ENCODE measurements at regions not wholly inside any gene's neighbourhood (a gene's known extent, or its start where the extent isn't known, plus 50 kb on each side); places are given as distances from the start of the nearest gene placed in this dataset.

- H3K4me3 Mint-ChIP-seq: no peak overlapping the region
- intact Hi-C loops (cut with micrococcal nuclease): no loop called here
- H3K4me1 Mint-ChIP-seq (ENCODE audit: low read depth): no peaks in the 10 kb centered on the region
- H3K27ac Mint-ChIP-seq: no peak overlapping the region
- H3K27me3 Mint-ChIP-seq: peaks cover 1% of the 10 kb centered on the region
- no peaks in the 10 kb centered on the region for H3K9me3 Mint-ChIP-seq
- H3K36me3 Mint-ChIP-seq (ENCODE audit: low read depth): no peaks in the 10 kb centered on the region
Measured at GRCh38 chr10:29946953-29947700, 112.3 kb downstream of the JCAD start.

- no peaks in the 10 kb centered on the region for H3K36me3 Mint-ChIP-seq (ENCODE audit: low read depth)
- intact Hi-C loops (cut with micrococcal nuclease): no loop called here
- no peaks in the 10 kb centered on the region for H3K9me3 Mint-ChIP-seq
- peaks cover 1% of the 10 kb centered on the region for H3K27me3 Mint-ChIP-seq
- no peak overlapping the region for H3K27ac Mint-ChIP-seq
- no peak overlapping the region for H3K4me3 Mint-ChIP-seq
- H3K4me1 Mint-ChIP-seq (ENCODE audit: low read depth): no peaks in the 10 kb centered on the region
Measured at GRCh38 chr10:29946614-29946952, 112.8 kb downstream of the JCAD start.

GRCh38 chr10:29941476-29941875, 117.9 kb downstream of the JCAD start:
- no peaks in the 10 kb centered on the region for H3K4me1 Mint-ChIP-seq (ENCODE audit: low read depth)
- no peak overlapping the region for H3K27ac Mint-ChIP-seq
- H3K36me3 Mint-ChIP-seq (ENCODE audit: low read depth): no peaks in the 10 kb centered on the region
- H3K27me3 Mint-ChIP-seq: peaks cover 1% of the 10 kb centered on the region
- no peaks in the 10 kb centered on the region for H3K9me3 Mint-ChIP-seq
- no peak overlapping the region for H3K4me3 Mint-ChIP-seq
- intact Hi-C loops (cut with micrococcal nuclease): no loop called here

GRCh38 chr10:29932991-29933390, 126.4 kb downstream of the JCAD start:
- Mint-ChIP-seq H3K27me3 (no peaks in the 10 kb centered on the region), H3K4me1 (ENCODE audit: low read depth) (no peaks in the 10 kb centered on the region), H3K9me3 (peaks cover 23% of the 10 kb centered on the region), H3K27ac (no peak overlapping the region), H3K4me3 (no peak overlapping the region), H3K36me3 (ENCODE audit: low read depth) (no peaks in the 10 kb centered on the region)
- intact Hi-C loops (cut with micrococcal nuclease): no loop called here

GRCh38 chr10:29931833-29932232, 127.6 kb downstream of the JCAD start:
- Mint-ChIP-seq H3K27me3 (no peaks in the 10 kb centered on the region), H3K27ac (no peak overlapping the region), H3K9me3 (peaks cover 34% of the 10 kb centered on the region), H3K4me3 (no peak overlapping the region), H3K4me1 (ENCODE audit: low read depth) (no peaks in the 10 kb centered on the region), H3K36me3 (ENCODE audit: low read depth) (no peaks in the 10 kb centered on the region)
- intact Hi-C loops (cut with micrococcal nuclease): no loop called here

GRCh38 chr10:29929006-29929405, 130.4 kb downstream of the JCAD start:
- Mint-ChIP-seq H3K36me3 (ENCODE audit: low read depth) (peaks cover 8% of the 10 kb centered on the region), H3K4me1 (ENCODE audit: low read depth) (peaks cover 6% of the 10 kb centered on the region), H3K9me3 (peaks cover 61% of the 10 kb centered on the region), H3K27me3 (no peaks in the 10 kb centered on the region), H3K4me3 (no peak overlapping the region), H3K27ac (no peak overlapping the region)
- intact Hi-C loops (cut with micrococcal nuclease): no loop called here

GRCh38 chr10:29926693-29927048, 132.7 kb downstream of the JCAD start:
- no peaks in the 10 kb centered on the region for H3K27me3 Mint-ChIP-seq
- peaks cover 61% of the 10 kb centered on the region for H3K9me3 Mint-ChIP-seq
- no peak overlapping the region for H3K27ac Mint-ChIP-seq
- H3K36me3 Mint-ChIP-seq (ENCODE audit: low read depth): peaks cover 8% of the 10 kb centered on the region
- intact Hi-C loops (cut with micrococcal nuclease): no loop called here
- H3K4me3 Mint-ChIP-seq: no peak overlapping the region
- H3K4me1 Mint-ChIP-seq (ENCODE audit: low read depth): peaks cover 14% of the 10 kb centered on the region

- peaks cover 61% of the 10 kb centered on the region for H3K9me3 Mint-ChIP-seq
- peaks cover 8% of the 10 kb centered on the region for H3K36me3 Mint-ChIP-seq (ENCODE audit: low read depth)
- no peak overlapping the region for H3K27ac Mint-ChIP-seq
- H3K4me3 Mint-ChIP-seq: no peak overlapping the region
- no peaks in the 10 kb centered on the region for H3K27me3 Mint-ChIP-seq
- intact Hi-C loops (cut with micrococcal nuclease): no loop called here
- H3K4me1 Mint-ChIP-seq (ENCODE audit: low read depth): peaks cover 14% of the 10 kb centered on the region
Measured at GRCh38 chr10:29925771-29926692, 133.4 kb downstream of the JCAD start.

GRCh38 chr10:29924436-29924835, 134.9 kb downstream of the JCAD start:
- H3K27ac Mint-ChIP-seq: no peak overlapping the region
- peaks cover 8% of the 10 kb centered on the region for H3K36me3 Mint-ChIP-seq (ENCODE audit: low read depth)
- peaks cover 52% of the 10 kb centered on the region for H3K9me3 Mint-ChIP-seq
- intact Hi-C loops (cut with micrococcal nuclease): no loop called here
- peaks cover 2% of the 10 kb centered on the region for H3K27me3 Mint-ChIP-seq
- no peak overlapping the region for H3K4me3 Mint-ChIP-seq
- peaks cover 14% of the 10 kb centered on the region for H3K4me1 Mint-ChIP-seq (ENCODE audit: low read depth)

- peaks cover 8% of the 10 kb centered on the region for H3K36me3 Mint-ChIP-seq (ENCODE audit: low read depth)
- peaks cover 7% of the 10 kb centered on the region for H3K27me3 Mint-ChIP-seq
- H3K4me1 Mint-ChIP-seq (ENCODE audit: low read depth): peaks cover 22% of the 10 kb centered on the region
- intact Hi-C loops (cut with micrococcal nuclease): no loop called here
- no peak overlapping the region for H3K27ac Mint-ChIP-seq
- peaks cover 43% of the 10 kb centered on the region for H3K9me3 Mint-ChIP-seq
- no peak overlapping the region for H3K4me3 Mint-ChIP-seq
Measured at GRCh38 chr10:29923416-29923965, 135.9 kb downstream of the JCAD start.

GRCh38 chr10:29922892-29923291, 136.5 kb downstream of the JCAD start:
- Mint-ChIP-seq H3K27ac (no peak overlapping the region), H3K4me1 (ENCODE audit: low read depth) (peaks cover 22% of the 10 kb centered on the region), H3K4me3 (no peak overlapping the region), H3K36me3 (ENCODE audit: low read depth) (peaks cover 8% of the 10 kb centered on the region), H3K9me3 (peaks cover 37% of the 10 kb centered on the region), H3K27me3 (peaks cover 7% of the 10 kb centered on the region)
- intact Hi-C loops (cut with micrococcal nuclease): no loop called here

- Mint-ChIP-seq H3K9me3 (peaks cover 30% of the 10 kb centered on the region), H3K4me3 (no peak overlapping the region), H3K4me1 (ENCODE audit: low read depth) (peaks cover 22% of the 10 kb centered on the region), H3K36me3 (ENCODE audit: low read depth) (peaks cover 8% of the 10 kb centered on the region), H3K27me3 (peaks cover 7% of the 10 kb centered on the region), H3K27ac (no peak overlapping the region)
- intact Hi-C loops (cut with micrococcal nuclease): no loop called here
Measured at GRCh38 chr10:29922226-29922625, 137.2 kb downstream of the JCAD start.

GRCh38 chr10:29921071-29921446, 138.3 kb downstream of the JCAD start:
- H3K27me3 Mint-ChIP-seq: peaks cover 7% of the 10 kb centered on the region
- peaks cover 4% of the 10 kb centered on the region for H3K36me3 Mint-ChIP-seq (ENCODE audit: low read depth)
- no peak overlapping the region for H3K27ac Mint-ChIP-seq
- peaks cover 19% of the 10 kb centered on the region for H3K4me1 Mint-ChIP-seq (ENCODE audit: low read depth)
- H3K4me3 Mint-ChIP-seq: no peak overlapping the region
- intact Hi-C loops (cut with micrococcal nuclease): no loop called here
- peaks cover 19% of the 10 kb centered on the region for H3K9me3 Mint-ChIP-seq

GRCh38 chr10:29920408-29921070, 138.8 kb downstream of the JCAD start:
- no peak overlapping the region for H3K27ac Mint-ChIP-seq
- H3K9me3 Mint-ChIP-seq: peaks cover 13% of the 10 kb centered on the region
- no peak overlapping the region for H3K4me3 Mint-ChIP-seq
- H3K4me1 Mint-ChIP-seq (ENCODE audit: low read depth): peaks cover 16% of the 10 kb centered on the region
- H3K36me3 Mint-ChIP-seq (ENCODE audit: low read depth): no peaks in the 10 kb centered on the region
- H3K27me3 Mint-ChIP-seq: peaks cover 7% of the 10 kb centered on the region
- intact Hi-C loops (cut with micrococcal nuclease): no loop called here

Data from dendritic cell treated with granulocyte-macrophage colony-stimulating factor and Interleukin-4, amounts not matched to agents 40 ng/mL and 50 ng/mL, for 4 days (primary cell).